GM18873 (cell line): ENCODE measurements at regions not wholly inside any gene's neighbourhood (a gene's known extent, or its start where the extent isn't known, plus 50 kb on each side); places are given as distances from the start of the nearest gene placed in this dataset.
"Not testable (repeated sequence)": the region's sequence is repeated elsewhere in the genome, so short reads cannot be mapped to it uniquely, and the experiment has no call there.

Experiments
- ATAC-seq: cut with Tn5 transposase; IDR thresholded peaks from one replicate; pipeline ENCODE4 v1.9.1; 2021; ENCODE audit warnings: mild to moderate bottlenecking, moderate library complexity, moderate number of reproducible peaks; ENCODE audit not compliant: unreplicated experiment, low FRiP score

GRCh38 chr3:178174201-178174915 is 361.9 kb upstream of the KCNMB2 start:
- ATAC-seq = no peak

GRCh38 chr3:178181088-178181487 is 355.1 kb upstream of the KCNMB2 start:
- ATAC-seq = no peak

GRCh38 chr3:178181784-178182183 is 354.5 kb upstream of the KCNMB2 start:
- no peak for ATAC-seq

- ATAC-seq = no peak
These were observed 353.9 kb upstream of the KCNMB2 start for GRCh38 chr3:178182337-178182779.

- ATAC-seq = no peak
These were observed 351.4 kb upstream of the KCNMB2 start for GRCh38 chr3:178184833-178185232.

GRCh38 chr3:178186666-178187065 is 349.6 kb upstream of the KCNMB2 start:
- no peak for ATAC-seq

GRCh38 chr3:178189854-178190253 is 346.4 kb upstream of the KCNMB2 start:
- ATAC-seq = no peak

GRCh38 chr3:178193846-178194245 is 342.4 kb upstream of the KCNMB2 start:
- ATAC-seq = no peak

- ATAC-seq = no peak
These were observed 341.7 kb upstream of the KCNMB2 start for GRCh38 chr3:178194539-178194938.

GRCh38 chr3:178195824-178196223 is 340.4 kb upstream of the KCNMB2 start:
- ATAC-seq = peak; percentile 98

GRCh38 chr3:178198329-178198728 is 337.9 kb upstream of the KCNMB2 start:
- no peak for ATAC-seq

- ATAC-seq = no peak
These were observed 335.9 kb upstream of the KCNMB2 start for GRCh38 chr3:178200316-178200715.

- no peak for ATAC-seq
These were observed 334.5 kb upstream of the KCNMB2 start for GRCh38 chr3:178201714-178202113.

GRCh38 chr3:178202194-178202593 is 334.0 kb upstream of the KCNMB2 start:
- no peak for ATAC-seq

- ATAC-seq = no peak
These were observed 333.1 kb upstream of the KCNMB2 start for GRCh38 chr3:178203165-178203564.

GRCh38 chr3:178203650-178204049 is 332.6 kb upstream of the KCNMB2 start:
- ATAC-seq = no peak

- ATAC-seq = no peak
These were observed 330.5 kb upstream of the KCNMB2 start for GRCh38 chr3:178205740-178206139.

GRCh38 chr3:178206521-178206920 is 329.7 kb upstream of the KCNMB2 start:
- no peak for ATAC-seq

GRCh38 chr3:178207161-178207560 is 329.1 kb upstream of the KCNMB2 start:
- ATAC-seq = not testable (repeated sequence)

GRCh38 chr3:178207627-178208026 is 328.6 kb upstream of the KCNMB2 start:
- not testable (repeated sequence) for ATAC-seq

GRCh38 chr3:178209116-178209515 is 327.1 kb upstream of the KCNMB2 start:
- ATAC-seq = not testable (repeated sequence)

GRCh38 chr3:178209618-178210017 is 326.6 kb upstream of the KCNMB2 start:
- not testable (repeated sequence) for ATAC-seq
